ENCODE measurements at regions not wholly inside any gene's neighbourhood (a gene's known extent, or its start where the extent isn't known, plus 50 kb on each side); places are given as distances from the start of the nearest gene placed in this dataset.

DNA sequence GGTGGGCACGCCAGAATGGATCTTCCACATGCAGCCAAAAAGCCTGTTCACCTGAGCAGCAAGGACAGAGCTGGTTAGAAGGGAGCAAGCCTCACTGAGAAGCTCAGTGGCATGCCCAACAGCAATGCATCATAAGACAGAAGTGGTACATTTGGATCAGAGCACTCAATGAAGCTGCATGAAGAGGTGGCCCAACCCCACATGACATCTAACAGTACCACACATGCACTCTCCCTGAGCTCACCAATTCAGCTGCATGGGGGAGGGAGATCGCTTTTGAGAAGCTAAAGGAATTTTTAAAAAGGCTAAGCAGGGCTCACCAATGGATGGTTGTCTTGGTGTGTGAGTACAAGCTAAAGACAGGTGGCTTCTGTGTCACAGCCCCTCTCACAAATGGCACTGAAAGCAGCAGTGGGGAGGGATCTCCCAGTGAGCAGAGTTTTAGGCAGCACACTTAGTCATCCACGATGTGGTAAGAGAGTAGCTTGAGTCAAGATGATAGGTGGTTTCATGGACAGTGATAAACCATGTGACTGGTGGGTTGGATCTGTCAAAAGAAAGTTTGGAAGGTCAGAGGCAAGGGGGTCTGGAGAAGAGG lies 166.6 kb upstream of the TAB2 start:
- POLR2A ChIA-PET (ENCODE audit: unreplicated experiment), result no interaction called here
- TF ChIP-seq EZH2phosphoT487 (IDR thresholded peaks at IDR 0.05; ENCODE audit: borderline replicate concordance, low read length) (no peak), EZH2 (IDR thresholded peaks at IDR 0.05; ENCODE audit: low read length, unreplicated experiment) (no peak), CTCF (conservative IDR thresholded peaks at IDR 0.05; ENCODE audit: low read depth, low read length) (no peak)
- no peak for ATAC-seq

DNA sequence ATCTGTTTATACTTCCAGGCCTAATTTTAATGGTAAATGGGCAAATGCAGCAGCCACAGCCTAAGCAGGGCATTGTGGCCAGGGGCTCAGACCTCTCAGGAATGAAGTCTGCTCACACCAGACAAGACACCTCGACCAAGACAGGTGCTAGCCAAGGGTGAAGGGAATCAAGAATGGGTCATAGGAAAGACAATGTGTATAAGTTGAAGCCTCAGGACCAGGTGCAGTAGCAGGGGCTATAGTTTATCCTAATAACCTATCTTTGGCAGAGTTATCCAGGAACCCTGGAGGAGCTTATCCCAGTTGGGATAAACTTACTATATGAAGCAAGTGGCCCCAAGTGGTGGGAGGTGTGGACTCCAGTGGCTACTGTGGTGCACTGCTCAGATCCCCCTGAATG lies 165.0 kb upstream of the TAB2 start:
- H3K9me3 ChIP-seq (ENCODE audit: low read length), result no peaks in the 10 kb centered on the region
- H3K4me3 ChIP-seq (ENCODE audit: low read length), result no peak overlapping the region
- no peak overlapping the region for H3K9ac ChIP-seq (ENCODE audit: low read length)
- no peaks in the 10 kb centered on the region for H3K4me1 ChIP-seq (ENCODE audit: insufficient read depth, low read length)
- no peaks in the 10 kb centered on the region for H3K27me3 ChIP-seq (ENCODE audit: low read length)
- ATAC-seq (no peak), DNase-seq (no peak)
- no peaks in the 10 kb centered on the region for H3F3A ChIP-seq (ENCODE audit: low read length, unreplicated experiment)
- H3K9me2 ChIP-seq (replicated peaks; ENCODE audit: low read length), result no peaks in the 10 kb centered on the region
- ChIA-PET POLR2A (ENCODE audit: unreplicated experiment) (no interaction called here), CTCF (interaction anchor here (0.5 kb wide), 1 partner anchor 121 kb away, joined by 3 read pairs; no protein-coding TSS in a partner anchor)
- no peak overlapping the region for H3K27ac ChIP-seq (ENCODE audit: low read length)
- intact Hi-C loops (cut with micrococcal nuclease), result no loop called here
- H3K36me3 ChIP-seq (ENCODE audit: low read depth, low read length), result no peaks in the 10 kb centered on the region
- H2AFZ ChIP-seq (ENCODE audit: low read length), result no peak overlapping the region
- no TSS peak for BruUV-seq (replicated peaks)
- no peaks in the 10 kb centered on the region for H4K20me1 ChIP-seq (ENCODE audit: low read length)
- TF ChIP-seq EZH2phosphoT487 (IDR thresholded peaks at IDR 0.05; ENCODE audit: borderline replicate concordance, low read length) (no peak), CTCF (conservative IDR thresholded peaks at IDR 0.05; ENCODE audit: low read depth, low read length) (no peak), EZH2 (IDR thresholded peaks at IDR 0.05; ENCODE audit: low read length, unreplicated experiment) (no peak)
- H3K4me2 ChIP-seq (ENCODE audit: low read length), result no peak overlapping the region
- H3K79me2 ChIP-seq (ENCODE audit: low read length), result no peaks in the 10 kb centered on the region

More for the DNA sequence above, 166.6 kb upstream of the TAB2 start:
- Histone ChIP-seq H3K4me2 (ENCODE audit: low read length) (no peak overlapping the region), H3K4me1 (ENCODE audit: insufficient read depth, low read length) (no peaks in the 10 kb centered on the region), H3K9me2 (replicated peaks; ENCODE audit: low read length) (no peaks in the 10 kb centered on the region), H2AFZ (ENCODE audit: low read length) (no peak overlapping the region), H3K9me3 (ENCODE audit: low read length) (no peaks in the 10 kb centered on the region), H3F3A (ENCODE audit: low read length, unreplicated experiment) (no peaks in the 10 kb centered on the region), H4K20me1 (ENCODE audit: low read length) (no peaks in the 10 kb centered on the region), H3K36me3 (ENCODE audit: low read depth, low read length) (no peaks in the 10 kb centered on the region), H3K79me2 (ENCODE audit: low read length) (no peaks in the 10 kb centered on the region), H3K4me3 (ENCODE audit: low read length) (no peak overlapping the region), H3K27me3 (ENCODE audit: low read length) (no peaks in the 10 kb centered on the region), H3K27ac (ENCODE audit: low read length) (no peak overlapping the region), H3K9ac (ENCODE audit: low read length) (no peak overlapping the region)
- no TSS peak for BruUV-seq (replicated peaks)
- CTCF ChIA-PET, result no interaction called here
- intact Hi-C loops (cut with micrococcal nuclease), result no loop called here
- no peak for DNase-seq

DNA sequence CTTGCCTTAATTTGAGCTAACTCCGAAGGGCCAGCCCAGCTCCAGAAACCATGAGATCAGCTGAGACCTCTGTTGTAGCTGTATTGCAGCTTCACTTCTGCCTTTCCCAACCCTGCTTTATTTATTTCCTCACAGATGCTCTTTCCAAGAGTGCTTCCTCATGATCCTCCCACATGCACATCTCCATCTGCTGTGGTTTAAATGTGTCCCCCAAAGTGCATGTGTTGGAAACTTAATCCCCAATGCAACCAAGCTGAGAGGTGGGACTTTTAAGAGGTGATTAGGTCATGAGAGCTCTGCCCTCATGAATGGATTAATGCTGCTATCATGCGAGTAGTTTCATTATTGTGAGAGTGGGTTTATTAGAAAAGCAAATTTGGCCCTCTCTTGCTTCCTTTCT lies 164.4 kb upstream of the TAB2 start:
- CTCF ChIA-PET, result interaction anchor here (0.5 to 0.6 kb wide), 2 partner anchors 42 to 122 kb away, joined by 3 to 4 read pairs; no protein-coding TSS in a partner anchor
- POLR2A ChIA-PET (ENCODE audit: unreplicated experiment), result no interaction called here

More for the DNA sequence above, 164.4 kb upstream of the TAB2 start:
- Histone ChIP-seq H3K27ac (ENCODE audit: low read length) (no peak overlapping the region), H3K4me1 (ENCODE audit: insufficient read depth, low read length) (no peaks in the 10 kb centered on the region), H3K36me3 (ENCODE audit: low read depth, low read length) (no peaks in the 10 kb centered on the region), H3K9ac (ENCODE audit: low read length) (no peak overlapping the region), H4K20me1 (ENCODE audit: low read length) (no peaks in the 10 kb centered on the region), H3F3A (ENCODE audit: low read length, unreplicated experiment) (no peaks in the 10 kb centered on the region), H3K4me3 (ENCODE audit: low read length) (no peak overlapping the region), H3K27me3 (ENCODE audit: low read length) (no peaks in the 10 kb centered on the region), H2AFZ (ENCODE audit: low read length) (no peak overlapping the region), H3K9me2 (replicated peaks; ENCODE audit: low read length) (no peaks in the 10 kb centered on the region), H3K4me2 (ENCODE audit: low read length) (no peak overlapping the region), H3K79me2 (ENCODE audit: low read length) (no peaks in the 10 kb centered on the region), H3K9me3 (ENCODE audit: low read length) (no peaks in the 10 kb centered on the region)
- intact Hi-C loops (cut with micrococcal nuclease), result no loop called here
- no peak for TF ChIP-seq EZH2 (IDR thresholded peaks at IDR 0.05; ENCODE audit: low read length, unreplicated experiment)
- no peak for TF ChIP-seq CTCF (conservative IDR thresholded peaks at IDR 0.05; ENCODE audit: low read depth, low read length)
- TF ChIP-seq EZH2phosphoT487 (IDR thresholded peaks at IDR 0.05; ENCODE audit: borderline replicate concordance, low read length), result no peak
- ATAC-seq (no peak), DNase-seq (no peak)
- BruUV-seq (replicated peaks), result no TSS peak
